ENCODE measurements at regions not wholly inside any gene's neighbourhood (a gene's known extent, or its start where the extent isn't known, plus 50 kb on each side); places are given as distances from the start of the nearest gene placed in this dataset.

DNA sequence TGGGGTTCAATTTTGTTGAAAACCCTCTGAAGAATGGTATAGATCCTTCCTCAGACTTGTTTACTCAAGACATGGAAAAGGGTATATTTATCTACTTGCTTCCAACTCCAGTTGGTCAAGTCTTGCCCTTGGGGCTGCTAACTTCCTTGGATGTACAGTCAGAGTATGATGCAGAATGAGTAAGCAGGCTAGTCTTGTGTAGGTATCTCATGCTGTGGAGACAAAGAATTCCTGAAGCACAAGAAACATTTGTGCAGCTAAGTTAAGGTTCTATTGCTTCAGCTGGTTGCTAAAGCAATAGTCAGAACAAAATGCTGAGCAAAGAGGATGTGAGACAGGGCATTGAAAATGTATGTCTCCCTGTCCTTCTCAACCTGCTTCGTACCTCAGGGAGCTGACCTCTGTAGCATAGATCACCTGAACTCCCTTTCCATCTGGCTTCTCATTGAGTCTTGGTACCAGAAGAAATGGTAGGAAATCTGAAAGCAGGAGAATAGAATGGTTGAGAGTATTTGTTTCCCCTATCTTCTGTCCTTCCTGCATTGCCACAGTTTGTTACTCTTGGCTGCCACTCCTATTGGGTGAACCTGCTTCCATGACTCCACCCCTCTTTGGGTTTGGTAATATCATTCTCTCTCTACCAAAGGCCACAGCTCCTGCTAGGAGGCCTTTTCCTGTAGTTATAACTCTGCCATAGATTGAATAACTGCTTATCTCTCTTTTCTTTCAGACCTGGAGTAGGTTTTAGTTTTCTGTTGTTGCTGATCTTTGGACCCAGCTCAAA lies 346.0 kb downstream of the PHF14 start:
- Histone ChIP-seq H3K36me3 (ENCODE audit: control insufficient read depth in 2 of 2, extremely low read depth in 1 of 2, insufficient read depth in 2 of 2, low read length in 2 of 2) (no peaks in the 10 kb centered on the region), H4K20me1 (replicated peaks; ENCODE audit: control insufficient read depth, extremely low read depth, insufficient read depth, low read length) (no peaks in the 10 kb centered on the region), H3K4me3 (replicated peaks in 1 of 3; ENCODE audit: insufficient read depth in 1 of 3, low read depth in 1 of 3, low read length in 3 of 3) (no peak overlapping the region), H2AFZ (ENCODE audit: low read depth, low read length) (no peak overlapping the region), H3K79me2 (ENCODE audit: control insufficient read depth, insufficient read depth, low read length) (no peaks in the 10 kb centered on the region), H3K9me1 (replicated peaks; ENCODE audit: control insufficient read depth, extremely low read depth, insufficient read depth, low read length) (no peaks in the 10 kb centered on the region), H3K27me3 (ENCODE audit: control insufficient read depth in 2 of 2, insufficient read depth in 2 of 2, low read length in 2 of 2) (no peaks in the 10 kb centered on the region), H3K4me1 (ENCODE audit: control insufficient read depth, extremely low read depth, insufficient read depth, low read length) (no peaks in the 10 kb centered on the region), H3K9ac (replicated peaks; ENCODE audit: extremely low read depth, insufficient read depth, low read length) (no peak overlapping the region), H3K27ac (ENCODE audit: insufficient read depth, low read depth, low read length) (no peak overlapping the region), H3K4me2 (ENCODE audit: insufficient read depth, low read length) (no peak overlapping the region), H3K9me3 (replicated peaks; ENCODE audit: control insufficient read depth, insufficient read depth, low read length) (no peaks in the 10 kb centered on the region)
- DNase-seq (ENCODE audit: low read depth, low spot score) (no peak), FAIRE-seq (no peak)
- ChIA-PET CTCF (no interaction called here), POLR2A (no interaction called here)
- TF ChIP-seq FOS (IDR thresholded peaks at IDR 0.05; ENCODE audit: borderline replicate concordance, insufficient read depth, low read length) (no peak), JUN (IDR thresholded peaks at IDR 0.05; ENCODE audit: borderline replicate concordance, insufficient read depth, insufficient read length, low read depth) (no peak), POLR2A (IDR thresholded peaks at IDR 0.05; ENCODE audit: low read depth, low read length) (no peak), MYC (IDR thresholded peaks at IDR 0.05; ENCODE audit: low read depth, low read length) (no peak), POLR2AphosphoS5 (IDR thresholded peaks at IDR 0.05; ENCODE audit: insufficient read depth, low read depth, low read length) (no peak), GATA2 (IDR thresholded peaks at IDR 0.05; ENCODE audit: insufficient read depth, insufficient read length, low read depth, low read length) (no peak), EZH2 (IDR thresholded peaks at IDR 0.05; ENCODE audit: borderline replicate concordance, low read depth, low read length, severe bottlenecking) (no peak)
- TF ChIP-seq, protein P1, sequence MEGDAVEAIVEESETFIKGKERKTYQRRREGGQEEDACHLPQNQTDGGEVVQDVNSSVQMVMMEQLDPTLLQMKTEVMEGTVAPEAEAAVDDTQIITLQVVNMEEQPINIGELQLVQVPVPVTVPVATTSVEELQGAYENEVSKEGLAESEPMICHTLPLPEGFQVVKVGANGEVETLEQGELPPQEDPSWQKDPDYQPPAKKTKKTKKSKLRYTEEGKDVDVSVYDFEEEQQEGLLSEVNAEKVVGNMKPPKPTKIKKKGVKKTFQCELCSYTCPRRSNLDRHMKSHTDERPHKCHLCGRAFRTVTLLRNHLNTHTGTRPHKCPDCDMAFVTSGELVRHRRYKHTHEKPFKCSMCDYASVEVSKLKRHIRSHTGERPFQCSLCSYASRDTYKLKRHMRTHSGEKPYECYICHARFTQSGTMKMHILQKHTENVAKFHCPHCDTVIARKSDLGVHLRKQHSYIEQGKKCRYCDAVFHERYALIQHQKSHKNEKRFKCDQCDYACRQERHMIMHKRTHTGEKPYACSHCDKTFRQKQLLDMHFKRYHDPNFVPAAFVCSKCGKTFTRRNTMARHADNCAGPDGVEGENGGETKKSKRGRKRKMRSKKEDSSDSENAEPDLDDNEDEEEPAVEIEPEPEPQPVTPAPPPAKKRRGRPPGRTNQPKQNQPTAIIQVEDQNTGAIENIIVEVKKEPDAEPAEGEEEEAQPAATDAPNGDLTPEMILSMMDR (IDR thresholded peaks at IDR 0.05; ENCODE audit: extremely low read depth in 1 of 2, insufficient read depth in 1 of 2, low read depth in 1 of 2, low read length in 2 of 2) = no peak
- TF ChIP-seq, protein P2, sequence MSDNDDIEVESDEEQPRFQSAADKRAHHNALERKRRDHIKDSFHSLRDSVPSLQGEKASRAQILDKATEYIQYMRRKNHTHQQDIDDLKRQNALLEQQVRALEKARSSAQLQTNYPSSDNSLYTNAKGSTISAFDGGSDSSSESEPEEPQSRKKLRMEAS (IDR thresholded peaks at IDR 0.05; ENCODE audit: insufficient read depth, insufficient read length) = no peak
- dilution Hi-C loops (cut with MboI; ENCODE audit: extremely low pct_ligation_motif_present, low sequenced_read_pairs) (no loop called here), intact Hi-C loops (cut with micrococcal nuclease) (no loop called here)
- no TSS peak for BruUV-seq (replicated peaks)

Data from endothelial cell of umbilical vein (primary cell).